ENCODE measurements at regions not wholly inside any gene's neighbourhood (a gene's known extent, or its start where the extent isn't known, plus 50 kb on each side); places are given as distances from the start of the nearest gene placed in this dataset.

- no peak for TF ChIP-seq TAF1 (IDR thresholded peaks at IDR 0.05; ENCODE audit: borderline replicate concordance, insufficient read depth, low read length)
- TF ChIP-seq SIN3A (IDR thresholded peaks at IDR 0.05; ENCODE audit: borderline replicate concordance, insufficient read depth, low read length): no peak
- no peak for TF ChIP-seq REST (IDR thresholded peaks at IDR 0.05; ENCODE audit: insufficient read depth in 1 of 2, low read depth in 2 of 2, low read length in 2 of 2)
- TF ChIP-seq FOXP2 (optimal IDR thresholded peaks at IDR 0.05; ENCODE audit: borderline replicate concordance, extremely low read depth, extremely low read length, insufficient read depth): no peak
- no peak for TF ChIP-seq POLR2AphosphoS5 (IDR thresholded peaks at IDR 0.05; ENCODE audit: low read depth, low read length)
Observed at GRCh38 chr11:8747173-8747572, 64.6 kb downstream of the RPL27A start.

- no peak for TF ChIP-seq FOXP2 (optimal IDR thresholded peaks at IDR 0.05; ENCODE audit: borderline replicate concordance, extremely low read depth, extremely low read length, insufficient read depth)
- TF ChIP-seq POLR2AphosphoS5 (IDR thresholded peaks at IDR 0.05; ENCODE audit: low read depth, low read length): no peak
- no peak for TF ChIP-seq REST (IDR thresholded peaks at IDR 0.05; ENCODE audit: insufficient read depth in 1 of 2, low read depth in 2 of 2, low read length in 2 of 2)
Observed at GRCh38 chr11:8748317-8748716, 65.7 kb downstream of the RPL27A start.

- no peak for TF ChIP-seq FOXP2 (optimal IDR thresholded peaks at IDR 0.05; ENCODE audit: borderline replicate concordance, extremely low read depth, extremely low read length, insufficient read depth)
- no peak for TF ChIP-seq POLR2AphosphoS5 (IDR thresholded peaks at IDR 0.05; ENCODE audit: low read depth, low read length)
- no peak for TF ChIP-seq SIN3A (IDR thresholded peaks at IDR 0.05; ENCODE audit: borderline replicate concordance, insufficient read depth, low read length)
- TF ChIP-seq REST (IDR thresholded peaks at IDR 0.05; ENCODE audit: insufficient read depth in 1 of 2, low read depth in 2 of 2, low read length in 2 of 2): no peak
- no peak for TF ChIP-seq TAF1 (IDR thresholded peaks at IDR 0.05; ENCODE audit: borderline replicate concordance, insufficient read depth, low read length)
Observed at GRCh38 chr11:8749202-8749601, 66.6 kb downstream of the RPL27A start.

GRCh38 chr11:8754241-8754640 is 71.6 kb downstream of the RPL27A start:
- TF ChIP-seq REST (IDR thresholded peaks at IDR 0.05; ENCODE audit: insufficient read depth in 1 of 2, low read depth in 2 of 2, low read length in 2 of 2) (no peak), POLR2AphosphoS5 (IDR thresholded peaks at IDR 0.05; ENCODE audit: low read depth, low read length) (no peak), SIN3A (IDR thresholded peaks at IDR 0.05; ENCODE audit: borderline replicate concordance, insufficient read depth, low read length) (no peak), FOXP2 (optimal IDR thresholded peaks at IDR 0.05; ENCODE audit: borderline replicate concordance, extremely low read depth, extremely low read length, insufficient read depth) (no peak), TAF1 (IDR thresholded peaks at IDR 0.05; ENCODE audit: borderline replicate concordance, insufficient read depth, low read length) (no peak)

- TF ChIP-seq SIN3A (IDR thresholded peaks at IDR 0.05; ENCODE audit: borderline replicate concordance, insufficient read depth, low read length) (no peak), FOXP2 (optimal IDR thresholded peaks at IDR 0.05; ENCODE audit: borderline replicate concordance, extremely low read depth, extremely low read length, insufficient read depth) (no peak), REST (IDR thresholded peaks at IDR 0.05; ENCODE audit: insufficient read depth in 1 of 2, low read depth in 2 of 2, low read length in 2 of 2) (no peak)
Observed at GRCh38 chr11:8756201-8756600, 73.6 kb downstream of the RPL27A start.
